ENCODE measurements at regions not wholly inside any gene's neighbourhood (a gene's known extent, or its start where the extent isn't known, plus 50 kb on each side); places are given as distances from the start of the nearest gene placed in this dataset.
"Not testable (repeated sequence)": the region's sequence is repeated elsewhere in the genome, so short reads cannot be mapped to it uniquely, and the experiment has no call there.

GRCh38 chr15:84153655-84154140 lies 81.9 kb upstream of the GOLGA6L4 start:
- DNase-seq, result not testable (repeated sequence)

GRCh38 chr15:84154314-84154713 lies 81.3 kb upstream of the GOLGA6L4 start:
- DNase-seq, result not testable (repeated sequence)

GRCh38 chr15:84154787-84155186 lies 80.8 kb upstream of the GOLGA6L4 start:
- DNase-seq, result not testable (repeated sequence)

- DNase-seq, result not testable (repeated sequence)
Observed at GRCh38 chr15:84155792-84156587, 79.6 kb upstream of the GOLGA6L4 start.

- not testable (repeated sequence) for DNase-seq
Observed at GRCh38 chr15:84156588-84156840, 79.1 kb upstream of the GOLGA6L4 start.

GRCh38 chr15:84157056-84157632 lies 78.4 kb upstream of the GOLGA6L4 start:
- not testable (repeated sequence) for DNase-seq

- DNase-seq, result not testable (repeated sequence)
Observed at GRCh38 chr15:84157857-84158256, 77.7 kb upstream of the GOLGA6L4 start.

GRCh38 chr15:84159346-84160269 lies 76.0 kb upstream of the GOLGA6L4 start:
- DNase-seq, result not testable (repeated sequence)

- not testable (repeated sequence) for DNase-seq
Observed at GRCh38 chr15:84164423-84165292, 70.9 kb upstream of the GOLGA6L4 start.

GRCh38 chr15:84170029-84170428 lies 65.5 kb upstream of the GOLGA6L4 start:
- not testable (repeated sequence) for DNase-seq

GRCh38 chr15:84173231-84173610 lies 62.4 kb upstream of the GOLGA6L4 start:
- not testable (repeated sequence) for DNase-seq
